Nucleus accumbens (tissue), 56 donors: ENCODE measurements at regions not wholly inside any gene's neighbourhood (a gene's known extent, or its start where the extent isn't known, plus 50 kb on each side); places are given as distances from the start of the nearest gene placed in this dataset.

Experiments
- DNase-seq, 56 donors: peaks; one replicate each; lab custom pipeline; 2025; lab: John Stamatoyannopoulos, UW

DNA sequence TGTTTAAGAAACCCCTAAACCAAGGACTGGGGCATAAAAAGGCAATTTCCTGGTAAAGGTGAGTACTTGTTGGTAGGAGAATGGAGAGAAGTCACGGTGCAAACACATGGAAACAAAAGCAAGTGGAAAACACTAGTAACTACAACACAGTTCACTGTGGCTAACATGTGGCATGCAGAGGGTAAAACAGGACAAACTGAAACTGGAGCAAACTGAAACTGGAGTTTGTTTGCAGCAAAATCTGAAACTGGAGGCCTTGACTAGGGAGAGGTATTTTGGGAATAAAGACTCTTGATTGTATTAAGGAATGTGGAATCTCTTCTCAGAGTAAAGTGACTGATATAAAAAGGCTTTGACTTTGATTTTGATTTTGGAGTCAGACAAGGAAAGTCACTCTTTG lies 376.3 kb upstream of the PRMT6 start:
- DNase-seq: no peak

DNA sequence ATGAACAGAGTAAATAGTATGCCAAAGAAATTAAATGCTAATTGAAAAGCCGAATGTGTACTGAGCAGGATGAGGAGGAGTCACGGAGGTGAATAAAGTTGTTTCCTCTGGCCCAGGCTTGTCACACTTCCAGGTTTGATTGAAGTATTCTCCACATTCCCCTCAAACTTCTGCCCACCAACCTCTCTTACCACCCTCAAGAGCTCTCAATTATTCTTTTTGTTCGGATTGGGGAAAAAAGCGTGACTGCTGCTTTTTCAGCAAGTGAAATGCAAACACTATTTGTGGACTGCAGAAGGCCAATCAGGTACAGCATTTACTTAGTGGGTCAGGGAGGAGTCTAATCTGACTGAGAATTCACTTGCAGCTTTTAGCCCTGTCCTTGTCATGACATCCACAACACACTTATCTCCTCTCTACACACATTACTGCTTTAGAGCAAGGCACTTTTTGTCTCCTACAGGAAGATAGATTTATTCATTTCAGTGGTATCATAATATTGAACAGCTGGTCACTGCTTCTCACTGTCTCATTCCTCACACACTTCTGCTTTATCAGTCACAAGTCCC lies 375.6 kb upstream of the PRMT6 start:
- DNase-seq: no peak

DNA sequence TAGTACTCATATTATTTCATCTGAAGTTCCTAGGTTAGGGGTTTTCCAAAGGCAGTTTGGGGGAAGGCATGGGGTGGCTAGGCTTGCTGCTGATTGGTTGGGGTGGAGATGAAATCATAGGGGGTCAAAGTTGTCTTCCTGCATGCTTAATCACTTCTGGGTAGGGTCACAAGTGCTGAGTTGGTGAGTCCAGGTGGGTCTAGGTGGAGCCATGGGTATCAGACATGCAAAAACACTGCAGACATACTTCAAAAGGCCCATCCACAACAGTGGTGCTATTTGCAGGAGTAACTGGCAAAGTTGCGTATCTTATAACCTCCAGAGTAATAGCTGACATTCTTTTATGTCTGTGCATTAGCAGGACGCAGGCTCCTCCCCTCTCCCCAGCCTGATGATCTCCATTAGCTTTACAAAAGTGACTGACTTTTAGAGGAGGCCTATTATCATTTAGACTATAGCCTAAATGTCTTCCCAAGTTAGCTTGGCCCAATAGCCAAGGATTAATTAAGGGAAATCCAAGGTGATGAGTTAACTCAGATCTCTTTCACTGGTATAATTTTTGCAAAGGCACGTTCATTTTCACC lies 374.4 kb upstream of the PRMT6 start:
- no peak for DNase-seq

DNA sequence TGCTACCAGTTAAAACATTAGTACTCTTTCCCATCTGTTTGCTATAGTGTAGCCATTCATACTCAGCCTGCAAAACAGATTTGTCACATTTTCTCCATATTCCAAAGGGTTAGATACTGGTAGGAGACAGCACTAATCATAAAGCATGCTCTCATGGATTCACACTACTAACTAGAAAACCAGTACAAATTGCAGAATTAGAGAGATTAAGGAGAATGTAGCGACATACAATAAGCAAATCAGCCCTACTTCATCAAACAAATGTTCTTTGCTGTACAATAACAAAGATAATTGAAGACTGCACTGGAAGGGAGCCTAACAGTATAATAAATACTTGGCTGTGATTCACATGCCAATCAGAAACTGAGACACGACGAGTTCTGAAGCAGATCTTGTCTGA lies 368.0 kb upstream of the PRMT6 start:
- no peak for DNase-seq

DNA sequence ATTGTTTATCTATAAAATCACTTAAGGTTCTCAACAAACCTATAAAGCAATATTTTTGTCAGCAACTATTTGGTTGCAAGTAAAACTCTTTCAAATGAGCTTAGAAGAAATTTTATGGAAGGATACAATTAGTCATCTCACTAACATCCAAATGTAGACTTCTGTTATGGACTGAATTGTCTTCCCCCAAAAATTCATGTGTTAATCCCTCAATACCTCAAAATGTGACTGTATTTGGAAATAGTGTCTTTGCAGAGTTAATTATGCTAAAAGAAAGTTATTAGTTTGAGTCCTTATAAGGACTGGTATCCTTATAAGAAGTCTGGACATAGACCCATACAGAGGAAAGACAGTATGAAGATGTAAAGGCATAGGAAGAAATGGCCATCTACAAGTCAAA lies 357.8 kb upstream of the PRMT6 start:
- DNase-seq: no peak

DNA sequence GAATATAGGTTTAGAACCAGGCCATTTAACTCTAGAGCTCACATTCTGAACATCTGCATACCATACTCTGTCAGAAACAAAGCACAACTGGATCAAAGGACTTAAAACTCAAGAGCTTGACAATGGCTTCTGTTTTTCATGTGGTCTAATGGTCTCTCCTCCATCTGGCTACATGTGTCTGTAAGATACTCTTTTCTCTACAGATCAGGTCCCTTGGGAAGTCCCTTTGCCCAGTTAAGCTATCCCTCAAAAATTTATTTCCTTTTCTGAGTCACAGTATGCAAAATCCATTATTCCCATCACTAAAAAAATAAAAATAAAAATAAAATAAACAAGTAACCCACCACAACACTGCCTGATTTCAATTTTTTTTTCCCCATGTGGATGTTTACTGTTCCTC lies 357.0 kb upstream of the PRMT6 start:
- no peak for DNase-seq

DNA sequence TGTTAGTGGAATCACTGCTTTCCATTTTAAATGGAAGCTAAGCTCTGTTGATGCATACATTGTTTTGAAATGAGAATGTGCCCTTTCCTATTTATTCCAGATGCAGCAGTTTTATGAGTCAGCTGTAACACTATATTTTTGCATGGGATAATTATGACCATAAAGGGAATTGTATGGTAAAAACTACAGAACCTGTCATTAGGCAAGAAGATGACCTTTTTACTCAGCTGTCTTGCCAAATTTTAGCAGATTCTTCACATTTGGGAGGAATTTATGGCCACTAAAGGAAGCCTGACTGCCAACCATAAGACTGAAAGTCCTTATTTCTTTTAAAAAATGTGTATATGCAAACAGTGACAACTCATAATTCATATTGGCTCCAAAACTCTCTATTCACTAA lies 356.3 kb upstream of the PRMT6 start:
- DNase-seq: no peak

DNA sequence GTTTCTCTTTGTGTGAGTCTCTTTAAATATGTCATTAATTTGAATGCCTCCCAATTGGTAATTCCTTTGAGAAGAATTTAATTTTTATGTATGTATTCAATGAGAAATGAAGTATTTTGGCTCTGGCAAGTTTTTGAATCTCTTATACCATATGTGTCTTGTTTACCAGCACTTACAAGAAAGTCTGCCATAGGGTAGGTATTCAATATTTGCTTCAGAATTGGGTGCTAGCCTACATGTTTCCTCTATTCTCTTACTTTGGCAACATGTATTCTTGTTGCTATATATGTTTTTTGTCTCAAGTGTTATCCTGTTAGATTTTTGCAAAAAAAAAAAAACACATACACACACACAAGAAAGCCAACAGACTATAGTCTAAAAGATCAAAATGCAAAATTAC lies 350.5 kb upstream of the PRMT6 start:
- no peak for DNase-seq

DNA sequence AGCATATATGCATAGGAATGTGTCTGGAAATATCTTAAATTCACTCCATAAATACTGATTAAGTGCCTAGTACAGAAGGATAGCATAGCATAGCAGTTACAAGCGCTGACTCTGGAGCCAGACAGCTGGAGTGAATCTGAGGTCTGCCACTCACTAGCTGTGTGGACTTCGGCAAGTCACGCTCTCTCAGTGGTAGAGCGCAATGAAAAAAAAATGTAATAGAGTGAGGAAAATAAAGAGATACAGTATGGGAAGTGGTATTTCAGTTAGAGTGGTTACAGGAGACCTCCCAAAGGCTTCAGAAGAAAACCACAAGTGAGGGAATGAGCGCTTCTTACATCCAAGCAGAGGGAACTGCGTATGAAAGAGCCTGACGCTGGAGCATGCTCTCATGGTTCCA lies 338.9 kb upstream of the PRMT6 start:
- no peak for DNase-seq

DNA sequence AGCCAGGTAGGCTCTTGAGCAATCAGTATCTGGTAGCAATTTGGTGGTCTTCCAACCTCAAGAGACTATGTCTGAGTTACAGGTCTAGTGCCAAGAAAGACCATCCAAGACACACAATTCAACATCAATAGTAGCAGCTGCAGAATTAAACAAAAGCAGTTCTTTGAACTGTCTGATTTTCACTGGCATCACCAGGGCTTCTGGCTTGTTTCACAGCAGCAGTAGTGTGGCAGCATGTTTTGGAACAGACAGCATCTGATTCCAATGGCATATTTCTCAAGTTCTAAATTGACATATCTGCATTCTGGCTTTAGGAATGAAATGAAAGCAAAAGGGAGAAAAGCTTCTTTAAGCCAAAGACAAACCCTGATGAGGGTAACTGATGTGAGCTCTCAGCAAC lies 334.7 kb upstream of the PRMT6 start:
- no peak for DNase-seq

DNA sequence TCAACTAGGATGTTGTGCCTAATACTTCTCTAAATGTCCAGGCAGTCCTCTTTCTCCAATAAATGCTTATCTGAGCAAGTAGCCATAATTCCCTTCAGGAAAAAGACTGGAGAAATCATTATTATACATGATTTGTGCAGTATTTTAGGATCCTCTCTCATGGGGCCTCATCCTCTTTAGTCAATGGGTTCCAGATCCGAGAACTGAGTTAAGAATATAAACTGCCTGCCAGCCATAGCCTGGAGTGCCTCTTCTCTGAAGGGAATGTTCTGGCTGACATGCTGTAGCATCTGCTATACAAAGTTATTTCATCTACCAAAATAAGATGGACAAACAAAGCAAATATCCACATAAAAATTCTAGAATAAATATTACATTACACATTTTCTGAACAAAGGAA lies 334.0 kb upstream of the PRMT6 start:
- no peak for DNase-seq

DNA sequence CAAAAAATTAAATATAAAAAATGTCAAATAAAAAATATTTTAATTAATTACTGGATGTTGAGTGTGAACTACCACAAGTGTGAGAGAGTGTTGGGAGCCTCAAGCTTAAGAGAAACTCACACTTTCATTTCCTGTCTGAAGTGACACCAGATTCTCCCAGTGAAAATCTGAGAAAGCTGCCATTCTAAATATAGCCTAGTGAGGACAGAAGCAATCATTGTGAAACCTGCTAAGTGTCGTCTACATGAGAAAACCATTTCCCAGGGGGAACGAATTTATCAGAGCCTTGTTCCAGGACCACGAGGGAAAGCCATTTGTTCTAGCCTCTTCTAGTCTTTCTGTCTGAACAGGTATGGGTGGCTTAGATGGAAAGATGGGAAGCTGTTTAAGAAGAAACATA lies 329.3 kb upstream of the PRMT6 start:
- DNase-seq: no peak

DNA sequence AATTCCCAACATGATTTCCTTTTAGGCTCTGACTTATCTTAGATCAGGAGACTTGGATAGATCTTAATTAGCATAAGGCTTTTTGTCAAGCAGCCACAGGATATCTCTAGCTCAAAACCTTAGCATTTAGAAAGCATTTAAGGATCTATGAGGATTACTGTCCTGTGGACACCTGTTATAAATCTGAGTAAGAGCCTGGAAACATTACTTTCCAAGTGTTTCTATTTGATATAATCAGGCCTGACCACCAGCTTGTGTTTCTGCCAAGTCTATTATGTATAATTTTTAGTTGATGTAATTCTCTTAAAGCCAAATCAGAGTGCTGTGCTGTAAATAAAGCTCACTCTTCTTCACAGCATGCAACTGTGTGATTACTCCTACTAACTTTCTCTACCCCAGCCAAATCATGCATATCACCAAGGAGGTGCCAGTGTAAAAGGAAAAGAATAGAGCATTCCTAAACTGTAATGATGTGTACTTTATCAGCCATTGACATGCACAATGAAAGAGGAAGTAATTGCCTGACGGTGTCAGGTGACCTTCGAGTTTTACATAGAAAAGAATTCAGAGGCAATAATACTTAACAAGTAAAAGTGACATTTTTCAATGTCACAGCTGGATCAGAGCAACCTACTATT lies 309.9 kb upstream of the PRMT6 start:
- DNase-seq: no peak

DNA sequence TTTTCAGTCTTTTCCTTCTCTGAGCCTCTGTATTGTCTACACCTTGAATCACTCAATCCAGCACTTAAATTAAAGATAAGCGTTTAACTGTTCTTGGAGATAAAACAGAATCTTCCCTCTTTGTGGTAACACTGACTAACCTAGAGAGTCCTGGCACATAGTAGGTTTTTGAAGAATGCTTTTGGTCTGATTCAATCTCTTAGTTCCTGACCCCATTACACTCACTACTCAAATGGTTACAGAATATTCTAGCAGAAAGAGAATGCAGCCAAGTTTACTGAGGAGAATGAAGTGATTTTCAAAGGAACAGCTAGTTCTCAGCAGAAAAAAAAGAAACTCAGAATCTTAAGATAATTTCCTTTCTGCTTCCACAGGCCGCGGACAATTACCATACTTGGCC lies 309.2 kb upstream of the PRMT6 start:
- DNase-seq: no peak

DNA sequence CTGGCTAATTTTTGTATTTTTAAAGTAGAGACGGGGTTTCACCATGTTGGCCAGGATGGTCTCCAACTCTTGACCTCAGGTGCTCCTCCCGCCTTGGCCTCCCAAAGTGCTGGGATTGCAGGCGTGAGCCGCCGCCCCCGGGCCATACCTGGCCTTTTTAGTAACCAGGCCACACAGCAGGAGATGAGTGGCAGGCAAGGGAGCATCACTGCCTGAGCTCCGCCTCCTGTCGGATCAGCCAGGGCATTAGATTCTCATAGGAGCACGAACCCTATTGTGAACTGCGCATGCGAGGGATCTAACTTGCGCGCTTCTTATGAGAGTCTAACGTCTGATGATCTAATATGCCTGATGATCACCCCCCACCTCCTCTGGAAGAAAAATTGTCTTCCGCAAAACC lies 308.7 kb upstream of the PRMT6 start:
- DNase-seq: no peak

DNA sequence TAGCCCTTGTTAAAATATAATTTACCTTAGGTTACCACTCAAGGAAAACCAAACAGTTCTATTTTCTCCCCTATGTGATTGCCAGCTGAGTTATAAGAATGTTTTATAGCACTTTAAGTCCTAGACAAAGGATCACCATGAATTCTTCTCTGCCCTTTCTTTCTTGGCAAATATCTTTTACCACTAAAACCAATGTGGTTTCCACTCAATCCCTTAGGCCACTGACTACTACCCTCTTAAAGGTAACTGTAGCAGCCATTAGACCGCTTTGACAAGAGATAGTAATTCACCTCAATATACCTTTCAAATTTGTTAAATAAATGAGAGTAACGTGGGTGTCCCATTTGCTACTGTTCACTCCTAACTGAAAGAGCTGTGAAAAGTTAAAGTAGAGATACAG lies 307.9 kb upstream of the PRMT6 start:
- no peak for DNase-seq

DNA sequence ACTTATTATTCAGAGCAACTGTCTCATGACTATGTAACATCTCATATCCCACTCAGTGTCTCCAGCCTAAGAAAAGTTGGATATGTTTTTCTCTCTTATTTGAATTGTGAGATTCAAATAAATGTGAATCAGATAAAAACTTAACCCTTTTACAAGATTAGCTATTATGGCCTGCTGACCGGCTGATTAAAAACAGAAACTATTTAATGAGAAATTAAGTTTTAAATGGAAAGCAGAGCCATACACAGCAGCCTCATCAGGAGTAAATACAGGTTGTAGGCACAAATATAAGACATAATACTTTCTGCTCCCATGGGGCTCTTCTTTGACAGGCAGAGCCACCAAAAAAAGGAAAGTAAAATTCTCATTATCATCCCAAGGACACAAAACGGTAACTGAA lies 307.0 kb upstream of the PRMT6 start:
- DNase-seq: no peak

DNA sequence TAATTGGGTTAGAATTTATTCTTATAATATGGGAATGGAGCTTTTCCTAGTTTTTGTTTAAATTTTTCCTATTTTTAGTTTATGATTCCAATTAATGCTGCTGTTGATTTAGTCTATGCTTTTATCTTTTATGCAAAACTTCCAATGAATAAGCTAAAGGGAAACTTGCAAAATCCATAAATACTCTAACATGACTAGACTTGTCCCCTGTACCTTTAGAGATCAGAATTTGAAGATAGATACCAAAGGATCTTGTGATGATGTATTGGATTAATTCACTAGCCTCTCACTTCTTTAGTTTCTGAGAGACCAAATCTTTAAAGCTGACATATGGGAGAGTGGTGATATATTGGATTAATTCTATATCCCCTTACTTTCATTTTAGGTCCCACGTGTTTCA lies 306.6 kb upstream of the PRMT6 start:
- DNase-seq: no peak

DNA sequence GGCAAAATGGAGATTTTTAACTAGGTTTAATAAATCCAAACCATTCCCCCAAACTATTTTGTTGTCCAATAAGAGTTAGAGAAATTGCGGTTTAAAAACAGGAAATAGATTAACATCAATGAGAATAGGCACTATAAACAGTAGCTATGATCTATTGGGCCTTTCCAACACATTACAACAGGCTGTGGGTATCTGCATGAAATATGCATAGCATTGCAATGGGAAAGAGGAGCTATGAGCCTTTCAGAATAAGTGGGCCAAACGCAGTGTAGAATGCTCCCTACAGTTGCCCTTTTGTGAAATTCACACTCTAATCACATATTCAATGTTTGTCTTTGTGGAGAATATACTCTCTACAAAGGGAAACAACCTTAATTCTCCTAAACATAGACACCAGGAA lies 305.5 kb upstream of the PRMT6 start:
- no peak for DNase-seq

DNA sequence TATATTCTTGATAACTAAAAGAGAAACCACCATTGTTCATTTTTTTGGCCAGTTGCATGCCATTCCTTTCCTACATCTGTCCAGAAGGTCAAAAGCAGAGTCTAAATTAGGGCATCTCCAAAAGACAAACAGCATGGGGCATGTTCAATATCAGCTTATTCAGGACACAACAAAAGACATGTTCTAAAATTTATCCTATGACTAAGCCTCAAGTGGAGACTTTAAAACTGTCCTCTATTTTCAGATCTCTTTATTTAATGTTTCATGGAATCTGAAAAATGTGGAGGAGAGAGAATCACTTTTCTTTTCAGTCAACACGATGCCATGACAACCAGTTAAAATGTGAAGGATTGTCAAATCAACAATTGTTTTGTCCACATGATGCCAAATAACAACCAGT lies 303.4 kb upstream of the PRMT6 start:
- DNase-seq: no peak

DNA sequence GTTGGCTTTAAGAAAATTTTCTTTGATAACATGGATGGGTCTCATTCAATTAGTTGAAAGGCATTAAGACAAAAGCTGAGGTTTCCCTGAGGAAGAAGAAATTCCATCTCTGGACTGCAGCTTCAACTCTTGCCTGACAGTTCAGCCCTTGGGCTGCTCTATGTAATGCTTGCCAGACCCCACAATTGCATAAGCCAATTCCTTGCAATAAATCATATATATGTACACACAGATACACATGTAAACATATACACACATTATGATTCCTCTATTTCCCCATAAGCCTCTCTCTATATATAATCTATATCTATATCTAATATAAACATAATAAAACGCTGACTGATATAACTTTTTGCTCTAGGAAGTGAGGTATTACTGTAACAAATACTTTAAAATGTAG lies 301.5 kb upstream of the PRMT6 start:
- DNase-seq: no peak

DNA sequence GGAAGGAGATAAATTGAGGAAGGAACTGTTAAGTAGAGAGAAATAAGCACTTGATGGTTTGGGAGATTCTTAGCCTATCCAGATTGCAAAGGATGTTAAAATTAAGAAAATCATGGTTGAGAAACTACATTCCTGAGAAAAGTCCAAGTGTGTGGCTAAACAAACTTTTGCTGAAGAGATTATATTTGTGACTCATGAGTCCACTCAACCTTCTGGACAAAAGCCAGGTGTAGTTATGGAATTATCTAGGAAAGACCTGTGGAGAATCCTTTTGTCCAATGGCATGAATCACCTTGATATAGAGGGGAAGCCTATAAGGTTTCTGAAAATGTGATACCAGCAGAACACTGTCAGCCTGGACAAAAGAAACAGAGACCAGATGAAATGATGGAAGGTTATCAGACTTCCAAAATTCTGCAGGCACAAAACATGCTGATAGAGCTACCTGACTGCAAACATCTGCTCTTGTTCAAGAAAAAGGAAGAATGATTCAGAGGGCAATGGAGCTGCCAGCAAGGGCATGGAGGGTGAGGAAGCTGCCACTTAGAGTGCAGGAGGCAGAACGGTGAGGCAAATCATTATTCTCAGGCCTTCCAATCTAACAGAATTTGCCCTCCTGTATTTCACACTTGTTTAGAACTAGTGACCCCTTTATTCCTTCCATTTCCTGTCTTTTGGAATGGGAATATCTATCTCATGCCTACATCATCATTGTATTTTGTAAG lies 300.6 kb upstream of the PRMT6 start:
- no peak for DNase-seq
